PC-9 (cell line): ENCODE measurements at regions not wholly inside any gene's neighbourhood (a gene's known extent, or its start where the extent isn't known, plus 50 kb on each side); places are given as distances from the start of the nearest gene placed in this dataset.

Source experiments
- BruUV-seq: library from RNA; stranded (reverse); fragments of 400-500 nt; replicated peaks from 2 replicates; lab custom pipeline; 2021; lab: Mats Ljungman, UMichigan
- CTCF ChIA-PET: fragments of 300-600 bp; sonication (Branson Sonifier 250); formaldehyde crosslinking; loops from one replicate; lab custom pipeline; 2022; ENCODE audit warnings: antibody characterized with exemption; lab: Charles Lee
- POLR2A ChIA-PET: fragments of 300-600 bp; sonication (Branson Sonifier 250); formaldehyde crosslinking; loops from one replicate; lab custom pipeline; 2022; ENCODE audit warnings: antibody characterized with exemption; ENCODE audit not compliant: unreplicated experiment; lab: Charles Lee
- DNase-seq, 2 experiments: peaks; one replicate each; pipeline versions ENCODE4 v3.0.0 to v3.0.0-alpha.2; 2015 to 2022; ENCODE audit warnings: mixed read lengths in 1 of 2
- H2AFZ ChIP-seq: fragments of 200-600 bp; sonication (generic); 2 replicates; pipeline ENCODE4 v1.8.1; 2017; ENCODE audit warnings: antibody characterized with exemption
- H3F3A ChIP-seq: fragments of 200-600 bp; sonication (generic); 2 replicates; pipeline ENCODE4 v1.8.1; 2017; ENCODE audit warnings: antibody characterized with exemption, mild to moderate bottlenecking, low read depth; ENCODE audit not compliant: insufficient read depth
- H3K27ac ChIP-seq: fragments of 200-600 bp; sonication (generic); 2 replicates; pipeline ENCODE4 v1.6.1; 2016; ENCODE audit warnings: mixed run types
- H3K27me3 ChIP-seq: fragments of 200-600 bp; sonication (generic); 2 replicates; pipeline ENCODE4 v1.6.1; 2016; ENCODE audit warnings: low read depth, mixed run types; ENCODE audit not compliant: insufficient read depth
- H3K36me3 ChIP-seq: fragments of 200-600 bp; sonication (generic); 2 replicates; pipeline ENCODE4 v1.6.1; 2016; ENCODE audit warnings: low read depth, mixed run types
- H3K4me1 ChIP-seq: fragments of 200-600 bp; sonication (generic); replicated peaks from 2 replicates; pipeline ENCODE4 v1.6.1; 2016; ENCODE audit warnings: mixed run types; ENCODE audit not compliant: insufficient read depth
- H3K4me2 ChIP-seq: fragments of 200-600 bp; sonication (generic); 2 replicates; pipeline ENCODE4 v1.6.1; 2017; ENCODE audit warnings: mixed run types
- H3K4me3 ChIP-seq: fragments of 200-600 bp; sonication (generic); 2 replicates; pipeline ENCODE4 v1.6.1; 2016; ENCODE audit warnings: mixed run types
- H3K79me2 ChIP-seq: fragments of 200-600 bp; sonication (generic); 2 replicates; pipeline ENCODE4 v1.6.1; 2017; ENCODE audit warnings: low read depth, mixed run types
- H3K9me2 ChIP-seq: fragments of 200-600 bp; sonication (generic); 2 replicates; pipeline ENCODE4 v1.8.1; 2017; ENCODE audit warnings: mild to moderate bottlenecking; ENCODE audit not compliant: insufficient read depth
- H3K9me3 ChIP-seq: fragments of 200-600 bp; sonication (generic); 2 replicates; pipeline ENCODE4 v1.8.1; 2016; ENCODE audit warnings: low read depth; ENCODE audit not compliant: insufficient read depth
- H4K20me1 ChIP-seq: fragments of 200-600 bp; sonication (generic); 2 replicates; pipeline ENCODE4 v1.8.1; 2017; ENCODE audit not compliant: insufficient read depth
- EZH2 ChIP-seq: fragments of 200-600 bp; sonication (generic); IDR thresholded peaks from 2 replicates; pipeline ENCODE4 v1.8.0; 2017; ENCODE audit warnings: antibody characterized with exemption, low read depth
- intact Hi-C: fragments of 100-400 bp; cut with micrococcal nuclease; formaldehyde crosslinking; loops from one replicate; pipeline ENCODE4 v1.10.0; 2022; ENCODE audit not compliant: unreplicated experiment
- TF ChIP-seq, protein P1 (sequence below): fragments of 200-600 bp; sonication (generic); conservative IDR thresholded peaks from 2 replicates; pipeline ENCODE4 v1.6.1; 2017; ENCODE audit warnings: mixed run types, antibody characterized with exemption, mild to moderate bottlenecking, moderate library complexity

GRCh38 chr14:30427846-30428245, 131.1 kb upstream of the G2E3 start:
- no TSS peak for BruUV-seq
- no peak overlapping the region for H3K4me2 ChIP-seq
- H3K27ac ChIP-seq, result no peak overlapping the region
- ChIA-PET POLR2A (no interaction called here), CTCF (no interaction called here)
- H3F3A ChIP-seq, result no peaks in the 10 kb centered on the region
- no peaks in the 10 kb centered on the region for H3K9me2 ChIP-seq
- intact Hi-C loops, result no loop called here
- H3K9me3 ChIP-seq, result no peaks in the 10 kb centered on the region
- H3K4me3 ChIP-seq, result no peak overlapping the region
- no peak for DNase-seq
- no peaks in the 10 kb centered on the region for H3K27me3 ChIP-seq
- no peaks in the 10 kb centered on the region for H4K20me1 ChIP-seq
- no peak overlapping the region for H2AFZ ChIP-seq
- no peaks in the 10 kb centered on the region for H3K36me3 ChIP-seq
- TF ChIP-seq, protein P1, sequence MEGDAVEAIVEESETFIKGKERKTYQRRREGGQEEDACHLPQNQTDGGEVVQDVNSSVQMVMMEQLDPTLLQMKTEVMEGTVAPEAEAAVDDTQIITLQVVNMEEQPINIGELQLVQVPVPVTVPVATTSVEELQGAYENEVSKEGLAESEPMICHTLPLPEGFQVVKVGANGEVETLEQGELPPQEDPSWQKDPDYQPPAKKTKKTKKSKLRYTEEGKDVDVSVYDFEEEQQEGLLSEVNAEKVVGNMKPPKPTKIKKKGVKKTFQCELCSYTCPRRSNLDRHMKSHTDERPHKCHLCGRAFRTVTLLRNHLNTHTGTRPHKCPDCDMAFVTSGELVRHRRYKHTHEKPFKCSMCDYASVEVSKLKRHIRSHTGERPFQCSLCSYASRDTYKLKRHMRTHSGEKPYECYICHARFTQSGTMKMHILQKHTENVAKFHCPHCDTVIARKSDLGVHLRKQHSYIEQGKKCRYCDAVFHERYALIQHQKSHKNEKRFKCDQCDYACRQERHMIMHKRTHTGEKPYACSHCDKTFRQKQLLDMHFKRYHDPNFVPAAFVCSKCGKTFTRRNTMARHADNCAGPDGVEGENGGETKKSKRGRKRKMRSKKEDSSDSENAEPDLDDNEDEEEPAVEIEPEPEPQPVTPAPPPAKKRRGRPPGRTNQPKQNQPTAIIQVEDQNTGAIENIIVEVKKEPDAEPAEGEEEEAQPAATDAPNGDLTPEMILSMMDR, result no peak
- TF ChIP-seq EZH2, result no peak
- no peaks in the 10 kb centered on the region for H3K4me1 ChIP-seq
- H3K79me2 ChIP-seq, result no peaks in the 10 kb centered on the region

DNA sequence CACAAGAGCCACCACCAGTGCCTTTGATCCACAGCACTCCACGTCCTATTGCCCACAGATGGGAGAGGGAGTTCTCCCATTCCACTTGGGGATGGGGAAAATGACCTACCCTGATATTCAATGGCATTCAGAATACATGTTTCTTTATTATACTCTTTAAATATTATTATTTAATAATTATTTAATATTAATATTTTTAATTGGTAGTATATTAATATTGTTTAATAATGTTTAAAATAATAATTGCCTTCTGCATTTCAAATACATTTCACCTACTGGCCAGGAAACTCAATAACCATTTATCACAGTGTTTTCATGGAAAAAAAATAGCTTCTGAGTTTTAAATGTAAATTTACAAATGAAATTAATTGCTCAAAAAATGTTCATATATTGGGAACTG, 127.4 kb upstream of the G2E3 start:
- H3K4me3 ChIP-seq, result no peak overlapping the region
- no peaks in the 10 kb centered on the region for H3F3A ChIP-seq
- H3K4me2 ChIP-seq, result no peak overlapping the region
- no peak for TF ChIP-seq EZH2
- TF ChIP-seq, protein P1, result no peak
- no peaks in the 10 kb centered on the region for H3K9me2 ChIP-seq
- no peaks in the 10 kb centered on the region for H4K20me1 ChIP-seq
- intact Hi-C loops, result no loop called here
- no peak overlapping the region for H2AFZ ChIP-seq
- ChIA-PET POLR2A (interaction anchor here (0.7 kb wide), 1 partner anchor 494 kb away, joined by 4 read pairs; no protein-coding TSS in a partner anchor), CTCF (no interaction called here)
- BruUV-seq, result no TSS peak
- no peak overlapping the region for H3K27ac ChIP-seq
- H3K9me3 ChIP-seq, result no peaks in the 10 kb centered on the region
- no peaks in the 10 kb centered on the region for H3K36me3 ChIP-seq
- no peaks in the 10 kb centered on the region for H3K4me1 ChIP-seq
- no peaks in the 10 kb centered on the region for H3K79me2 ChIP-seq
- DNase-seq, result no peak
- no peaks in the 10 kb centered on the region for H3K27me3 ChIP-seq

GRCh38 chr14:30440961-30441360, 118.0 kb upstream of the G2E3 start:
- no peaks in the 10 kb centered on the region for H3K27me3 ChIP-seq
- no peaks in the 10 kb centered on the region for H3K36me3 ChIP-seq
- H3K4me3 ChIP-seq, result no peak overlapping the region
- H3K27ac ChIP-seq, result no peak overlapping the region
- H3K9me3 ChIP-seq, result no peaks in the 10 kb centered on the region
- no TSS peak for BruUV-seq
- no peaks in the 10 kb centered on the region for H3F3A ChIP-seq
- DNase-seq, result no peak
- CTCF ChIA-PET, result no interaction called here
- H3K79me2 ChIP-seq, result no peaks in the 10 kb centered on the region
- H3K4me1 ChIP-seq, result no peaks in the 10 kb centered on the region
- POLR2A ChIA-PET, result no interaction called here
- H4K20me1 ChIP-seq, result no peaks in the 10 kb centered on the region
- no peak overlapping the region for H3K4me2 ChIP-seq
- intact Hi-C loops, result loop anchor here (5.0 to 10.0 kb wide), 3 partner anchors 169 to 1689 kb away; no protein-coding TSS in a partner anchor
- no peaks in the 10 kb centered on the region for H3K9me2 ChIP-seq
- H2AFZ ChIP-seq, result no peak overlapping the region
- TF ChIP-seq EZH2, result no peak
- TF ChIP-seq, protein P1, result no peak
